GM19395 (cell line): ENCODE measurements at regions not wholly inside any gene's neighbourhood (a gene's known extent, or its start where the extent isn't known, plus 50 kb on each side); places are given as distances from the start of the nearest gene placed in this dataset.

Experiments
- ATAC-seq: cut with Tn5 transposase; IDR thresholded peaks from one replicate; pipeline ENCODE4 v1.9.1; 2021; ENCODE audit warnings: mild to moderate bottlenecking, moderate library complexity; ENCODE audit not compliant: unreplicated experiment

GRCh38 chr5:88964831-88965230 is 81.8 kb upstream of the MEF2C start:
- ATAC-seq = no peak

GRCh38 chr5:88957013-88957412 is 74.0 kb upstream of the MEF2C start:
- no peak for ATAC-seq

- no peak for ATAC-seq
Observed at GRCh38 chr5:88956416-88956815, 73.4 kb upstream of the MEF2C start.

GRCh38 chr5:88955403-88955802 is 72.4 kb upstream of the MEF2C start:
- no peak for ATAC-seq

- ATAC-seq = no peak
Observed at GRCh38 chr5:88954511-88954910, 71.5 kb upstream of the MEF2C start.

GRCh38 chr5:88952996-88953643 is 70.1 kb upstream of the MEF2C start:
- peak; percentile 56 for ATAC-seq

- no peak for ATAC-seq
Observed at GRCh38 chr5:88952344-88952743, 69.4 kb upstream of the MEF2C start.

GRCh38 chr5:88951457-88951856 is 68.5 kb upstream of the MEF2C start:
- ATAC-seq = no peak

GRCh38 chr5:88948746-88949600 is 66.0 kb upstream of the MEF2C start:
- ATAC-seq = no peak

GRCh38 chr5:88944751-88945531 is 62.0 kb upstream of the MEF2C start:
- no peak for ATAC-seq

GRCh38 chr5:88941581-88941980 is 58.6 kb upstream of the MEF2C start:
- no peak for ATAC-seq

- peak; percentile 91 for ATAC-seq
Observed at GRCh38 chr5:88940713-88941112, 57.7 kb upstream of the MEF2C start.

GRCh38 chr5:88939300-88939699 is 56.3 kb upstream of the MEF2C start:
- no peak for ATAC-seq

GRCh38 chr5:88938488-88938887 is 55.5 kb upstream of the MEF2C start:
- no peak for ATAC-seq

GRCh38 chr5:88937406-88937805 is 54.4 kb upstream of the MEF2C start:
- no peak for ATAC-seq

GRCh38 chr5:88934439-88934838 is 51.5 kb upstream of the MEF2C start:
- no peak for ATAC-seq
